K562 (cell line): ENCODE measurements at regions not wholly inside any gene's neighbourhood (a gene's known extent, or its start where the extent isn't known, plus 50 kb on each side); places are given as distances from the start of the nearest gene placed in this dataset.
A peak's percentile ranks its signal among the peaks of the same experiment; 100 is the strongest.

ENCODE experiments used
- BCL6 ChIP-seq: fragments of 250-450 bp; sonication (Bioruptor Pico); IDR thresholded peaks from 2 replicates; pipeline ENCODE4 v1.4.0; 2020
- CBFA2T2 ChIP-seq: fragments of 450-650 bp; conservative IDR thresholded peaks from 2 replicates; pipeline ENCODE4 v1.6.1; 2017; ENCODE audit warnings: mild to moderate bottlenecking
- COPS2 ChIP-seq: fragments of 450-650 bp; conservative IDR thresholded peaks from 2 replicates; pipeline ENCODE4 v1.6.1; 2016; ENCODE audit warnings: mild to moderate bottlenecking, moderate library complexity
- CREB1 ChIP-seq, 2 experiments: sonication (generic) in 1 of 2; formaldehyde crosslinking in 1 of 2; IDR thresholded peaks; 2 replicates each; pipeline versions ENCODE4 v1.6.1 to v1.8.0; 2012 to 2022; ENCODE audit warnings: inconsistent platforms in 1 of 2, mild to moderate bottlenecking in 1 of 2, missing genetic modification reagents in 1 of 2, moderate library complexity in 1 of 2
- CSDE1 ChIP-seq, 2 experiments: fragments of 450-650 bp; IDR thresholded peaks; 2 replicates each; pipeline ENCODE4 v1.6.1; 2016; ENCODE audit warnings: mild to moderate bottlenecking in 1 of 2
- LEF1 ChIP-seq: fragments of 450-650 bp; IDR thresholded peaks from 2 replicates; pipeline ENCODE4 v1.6.1; 2016; ENCODE audit warnings: mild to moderate bottlenecking
- PTRF ChIP-seq: fragments of 450-650 bp; IDR thresholded peaks from 2 replicates; pipeline ENCODE4 v1.6.1; 2016; ENCODE audit warnings: mild to moderate bottlenecking, missing genetic modification characterization, missing compliant biosample characterization
- RBBP5 ChIP-seq: fragments of 200-600 bp; sonication (generic); IDR thresholded peaks from 2 replicates; pipeline ENCODE4 v1.6.1; 2012; ENCODE audit warnings: borderline replicate concordance, mild to moderate bottlenecking, low read length, control low read depth, inconsistent platforms; ENCODE audit not compliant: insufficient read depth, poor library complexity, severe bottlenecking
- RFX5 ChIP-seq: IDR thresholded peaks from 2 replicates; pipeline ENCODE4 v1.6.1; 2011; ENCODE audit warnings: low read depth, mild to moderate bottlenecking, improper control_type of control experiment, low read length
- RFX7 ChIP-seq: fragments of 250-450 bp; sonication (Bioruptor Pico); IDR thresholded peaks from 2 replicates; pipeline ENCODE4 v1.5.1; 2021; ENCODE audit warnings: mild to moderate bottlenecking
- SMAD4 ChIP-seq: fragments of 250-450 bp; sonication (Bioruptor Pico); conservative IDR thresholded peaks from 2 replicates; pipeline ENCODE4 v1.8.0; 2021; ENCODE audit warnings: inconsistent platforms, mild to moderate bottlenecking, moderate library complexity
- YY1 ChIP-seq, 3 experiments: IDR thresholded peaks; 2 replicates each; pipeline ENCODE4 v1.6.1; 2011; ENCODE audit warnings: low read length in 2 of 3, mild to moderate bottlenecking in 2 of 3, moderate library complexity in 2 of 3, borderline replicate concordance in 1 of 3, control low read depth in 1 of 3, low read depth in 1 of 3; ENCODE audit not compliant: insufficient read depth in 3 of 3, insufficient replicate concordance in 2 of 3, control insufficient read depth in 1 of 3, insufficient read length in 1 of 3; ENCODE audit errors: extremely low read depth in 1 of 3
- ZFP30 ChIP-seq: fragments of 250-450 bp; sonication (Bioruptor Pico); IDR thresholded peaks from 2 replicates; pipeline ENCODE4 v1.8.0; 2022; ENCODE audit warnings: moderate library complexity, mild to moderate bottlenecking, inconsistent platforms, borderline replicate concordance
- ZNF146 ChIP-seq: IDR thresholded peaks from one replicate; pipeline ENCODE4 v1.6.1; 2018; ENCODE audit warnings: missing compliant biosample characterization; ENCODE audit not compliant: unreplicated experiment
- ZNF644 ChIP-seq: fragments of 200-800 bp; sonication (Bioruptor generic); IDR thresholded peaks from 2 replicates; pipeline ENCODE4 v1.6.1; 2016; ENCODE audit warnings: low read depth, missing genetic modification characterization, missing compliant biosample characterization
- ZNF778 ChIP-seq: fragments of 450-650 bp; formaldehyde crosslinking; IDR thresholded peaks from 2 replicates; pipeline ENCODE4 v1.4.0; 2020; ENCODE audit warnings: mild to moderate bottlenecking, moderate library complexity
- TF ChIP-seq, protein P1 (sequence below): fragments of 250-450 bp; sonication (Bioruptor Pico); IDR thresholded peaks from 2 replicates; pipeline ENCODE4 v1.5.1; 2021; ENCODE audit warnings: mild to moderate bottlenecking
- TF ChIP-seq, protein P2 (sequence below): sonication (generic); formaldehyde crosslinking; IDR thresholded peaks from 2 replicates; pipeline ENCODE4 v1.8.1; 2023; ENCODE audit warnings: mild to moderate bottlenecking, missing genetic modification reagents, moderate library complexity
- TF ChIP-seq, protein P3 (sequence below): fragments of 250-450 bp; sonication (Bioruptor Pico); IDR thresholded peaks from 2 replicates; pipeline ENCODE4 v1.4.0; 2020; ENCODE audit warnings: mild to moderate bottlenecking, moderate library complexity
- TF ChIP-seq, protein P4 (sequence below), 2 experiments: fragments of 200-800 bp in 1 of 2; sonication (Bioruptor generic) in 1 of 2; sonication (generic) in 1 of 2; formaldehyde crosslinking in 1 of 2; IDR thresholded peaks in 1 of 2; conservative IDR thresholded peaks in 1 of 2; 2 replicates each; pipeline versions ENCODE4 v1.5.0 to v1.6.1; 2016 to 2020; ENCODE audit warnings: missing compliant biosample characterization in 1 of 2, missing genetic modification characterization in 1 of 2, missing genetic modification reagents in 1 of 2

DNA sequence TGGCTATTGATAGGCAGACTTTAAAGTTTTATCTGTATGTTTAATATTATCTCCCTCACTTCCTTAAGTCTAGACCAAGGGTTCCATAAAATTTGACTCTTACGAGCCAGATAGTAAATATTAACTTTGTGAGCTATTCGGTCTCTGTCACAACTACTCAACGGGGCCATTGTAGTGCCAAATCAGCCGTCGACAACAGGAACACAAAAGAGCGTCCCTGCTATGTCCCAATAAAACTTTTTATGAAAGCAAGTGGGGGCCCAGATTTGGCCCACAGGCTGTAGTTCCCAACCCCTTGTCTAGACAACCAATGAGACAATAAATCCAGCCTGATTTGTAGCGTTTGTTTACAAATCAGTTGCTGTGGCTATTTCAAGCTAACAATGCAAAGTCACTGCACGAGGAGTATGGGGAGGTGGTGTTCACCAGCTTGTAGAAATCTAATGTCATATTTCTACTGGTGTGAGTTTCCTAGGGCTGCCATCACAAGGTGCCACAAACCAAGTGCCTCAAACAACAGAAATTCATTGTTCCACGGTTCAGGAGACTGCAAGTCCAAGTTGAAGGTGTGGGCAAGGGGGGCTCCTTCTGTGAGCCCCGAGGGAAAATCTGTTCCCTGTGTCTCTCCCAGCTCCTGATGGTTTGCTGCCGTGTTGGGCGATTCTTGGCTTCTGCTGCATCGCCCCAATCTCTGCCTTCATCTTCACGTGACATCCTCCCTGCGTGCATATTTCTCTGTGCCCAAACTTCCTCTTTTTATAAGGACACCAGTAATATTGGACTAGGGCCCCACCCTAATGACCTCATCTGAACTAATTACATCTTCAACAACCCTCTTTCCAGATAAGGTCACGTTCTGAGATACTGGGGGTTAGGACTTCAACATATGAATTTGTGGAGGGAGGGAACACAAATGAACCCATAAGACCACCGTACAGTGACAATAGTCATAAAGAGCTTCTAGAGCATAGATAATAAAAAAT, 356.0 kb upstream of the JARID2 start (continued):
- no peak for TF ChIP-seq ZFP30 (CRISPR knock-in tag)
- TF ChIP-seq RBBP5: no peak
- no peak for TF ChIP-seq RFX5
- TF ChIP-seq CBFA2T2: peak; percentile 24; the same call in 1 of the 2 replicates
- TF ChIP-seq, protein P1, sequence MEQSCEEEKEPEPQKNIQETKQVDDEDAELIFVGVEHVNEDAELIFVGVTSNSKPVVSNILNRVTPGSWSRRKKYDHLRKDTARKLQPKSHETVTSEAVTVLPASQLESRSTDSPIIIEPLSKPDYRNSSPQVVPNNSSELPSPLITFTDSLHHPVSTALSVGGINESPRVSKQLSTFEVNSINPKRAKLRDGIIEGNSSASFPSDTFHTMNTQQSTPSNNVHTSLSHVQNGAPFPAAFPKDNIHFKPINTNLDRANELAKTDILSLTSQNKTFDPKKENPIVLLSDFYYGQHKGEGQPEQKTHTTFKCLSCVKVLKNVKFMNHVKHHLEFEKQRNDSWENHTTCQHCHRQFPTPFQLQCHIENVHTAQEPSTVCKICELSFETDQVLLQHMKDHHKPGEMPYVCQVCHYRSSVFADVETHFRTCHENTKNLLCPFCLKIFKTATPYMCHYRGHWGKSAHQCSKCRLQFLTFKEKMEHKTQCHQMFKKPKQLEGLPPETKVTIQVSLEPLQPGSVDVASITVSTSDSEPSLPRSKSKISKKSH (CRISPR knock-in tag): no peak
- TF ChIP-seq, protein P2, sequence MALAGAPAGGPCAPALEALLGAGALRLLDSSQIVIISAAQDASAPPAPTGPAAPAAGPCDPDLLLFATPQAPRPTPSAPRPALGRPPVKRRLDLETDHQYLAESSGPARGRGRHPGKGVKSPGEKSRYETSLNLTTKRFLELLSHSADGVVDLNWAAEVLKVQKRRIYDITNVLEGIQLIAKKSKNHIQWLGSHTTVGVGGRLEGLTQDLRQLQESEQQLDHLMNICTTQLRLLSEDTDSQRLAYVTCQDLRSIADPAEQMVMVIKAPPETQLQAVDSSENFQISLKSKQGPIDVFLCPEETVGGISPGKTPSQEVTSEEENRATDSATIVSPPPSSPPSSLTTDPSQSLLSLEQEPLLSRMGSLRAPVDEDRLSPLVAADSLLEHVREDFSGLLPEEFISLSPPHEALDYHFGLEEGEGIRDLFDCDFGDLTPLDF (CRISPR knock-in tag): no peak
- no peak for TF ChIP-seq PTRF
- TF ChIP-seq CSDE1 (IDR thresholded peaks at IDR 0.05): no peak
- no peak for TF ChIP-seq ZNF778 (CRISPR knock-in tag)
- TF ChIP-seq, protein P3, sequence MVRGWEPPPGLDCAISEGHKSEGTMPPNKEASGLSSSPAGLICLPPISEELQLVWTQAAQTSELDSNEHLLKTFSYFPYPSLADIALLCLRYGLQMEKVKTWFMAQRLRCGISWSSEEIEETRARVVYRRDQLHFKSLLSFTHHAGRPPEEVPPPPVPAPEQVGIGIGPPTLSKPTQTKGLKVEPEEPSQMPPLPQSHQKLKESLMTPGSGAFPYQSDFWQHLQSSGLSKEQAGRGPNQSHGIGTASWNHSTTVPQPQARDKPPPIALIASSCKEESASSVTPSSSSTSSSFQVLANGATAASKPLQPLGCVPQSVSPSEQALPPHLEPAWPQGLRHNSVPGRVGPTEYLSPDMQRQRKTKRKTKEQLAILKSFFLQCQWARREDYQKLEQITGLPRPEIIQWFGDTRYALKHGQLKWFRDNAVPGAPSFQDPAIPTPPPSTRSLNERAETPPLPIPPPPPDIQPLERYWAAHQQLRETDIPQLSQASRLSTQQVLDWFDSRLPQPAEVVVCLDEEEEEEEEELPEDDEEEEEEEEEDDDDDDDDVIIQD (CRISPR knock-in tag): no peak
- TF ChIP-seq CREB1 (IDR thresholded peaks at IDR 0.05): no peak
- TF ChIP-seq CREB1 (CRISPR knock-in tag; IDR thresholded peaks at IDR 0.05): no peak
- peak; percentile 21; the same call in 1 of the 2 replicates for TF ChIP-seq SMAD4 (CRISPR knock-in tag)
- TF ChIP-seq COPS2: no peak
- TF ChIP-seq BCL6 (CRISPR knock-in tag): no peak
- TF ChIP-seq ZNF644 (tag): no peak
- no peak for TF ChIP-seq YY1 (IDR thresholded peaks at IDR 0.05; ENCODE audit: borderline replicate concordance in 1 of 3, control insufficient read depth in 1 of 3, extremely low read depth in 1 of 3, insufficient read depth in 3 of 3, insufficient read length in 1 of 3, insufficient replicate concordance in 2 of 3, low read depth in 1 of 3, low read length in 2 of 3)
- peak; percentile 89; the same call in 1 of the 2 replicates for TF ChIP-seq LEF1
- TF ChIP-seq, protein P4, sequence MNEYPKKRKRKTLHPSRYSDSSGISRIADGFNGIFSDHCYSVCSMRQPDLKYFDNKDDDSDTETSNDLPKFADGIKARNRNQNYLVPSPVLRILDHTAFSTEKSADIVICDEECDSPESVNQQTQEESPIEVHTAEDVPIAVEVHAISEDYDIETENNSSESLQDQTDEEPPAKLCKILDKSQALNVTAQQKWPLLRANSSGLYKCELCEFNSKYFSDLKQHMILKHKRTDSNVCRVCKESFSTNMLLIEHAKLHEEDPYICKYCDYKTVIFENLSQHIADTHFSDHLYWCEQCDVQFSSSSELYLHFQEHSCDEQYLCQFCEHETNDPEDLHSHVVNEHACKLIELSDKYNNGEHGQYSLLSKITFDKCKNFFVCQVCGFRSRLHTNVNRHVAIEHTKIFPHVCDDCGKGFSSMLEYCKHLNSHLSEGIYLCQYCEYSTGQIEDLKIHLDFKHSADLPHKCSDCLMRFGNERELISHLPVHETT (CRISPR knock-in tag; conservative IDR thresholded peaks at IDR 0.05 in 1 of 2, IDR thresholded peaks at IDR 0.05 in 1 of 2): no peak
- TF ChIP-seq ZNF146: no peak
- no peak for TF ChIP-seq RFX7 (CRISPR knock-in tag)
